ENCODE measurements at regions not wholly inside any gene's neighbourhood (a gene's known extent, or its start where the extent isn't known, plus 50 kb on each side); places are given as distances from the start of the nearest gene placed in this dataset.

DNA sequence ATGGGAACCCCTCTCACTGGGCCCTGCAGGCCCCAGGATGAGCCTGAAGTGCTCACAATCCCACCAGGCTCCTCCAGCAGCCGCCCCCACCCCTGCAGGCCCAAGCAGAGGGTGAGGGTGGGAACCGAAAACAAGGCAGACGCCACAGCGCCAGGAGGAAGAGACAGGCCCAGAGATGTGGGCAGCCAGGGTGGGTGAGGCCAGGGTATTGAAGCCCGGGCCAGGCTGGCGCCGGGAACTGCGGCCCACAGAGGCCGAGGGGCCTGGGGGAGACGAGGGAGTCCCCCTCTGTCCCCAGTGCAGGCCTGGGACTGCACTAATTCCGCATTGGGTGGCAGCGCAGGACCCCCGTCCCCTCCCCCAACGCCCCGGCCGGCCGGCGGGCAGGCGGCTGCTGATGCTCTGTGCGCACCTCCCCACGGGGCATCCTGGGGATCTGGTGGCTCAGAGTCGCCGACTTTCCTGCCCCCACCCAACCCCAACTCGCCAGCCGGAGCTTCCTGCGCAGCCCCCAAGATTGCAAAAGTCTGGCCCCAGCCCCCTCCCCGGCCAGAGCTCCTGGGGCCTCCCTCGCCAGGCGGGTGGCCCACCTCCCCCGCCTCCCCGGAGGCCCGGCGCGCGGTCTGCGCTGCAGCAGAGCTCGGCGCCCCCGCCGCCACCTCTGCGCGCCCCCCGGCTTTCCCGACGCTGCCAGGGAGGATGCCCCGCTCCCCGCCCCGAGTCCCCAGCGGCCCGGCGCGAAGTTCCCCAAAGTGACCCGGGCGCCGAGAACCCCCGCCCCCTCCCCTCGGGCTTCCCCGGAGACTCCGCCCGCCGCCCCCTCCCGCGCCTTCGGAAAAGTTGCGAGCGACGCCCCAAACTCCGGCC lies 107.8 kb downstream of the ENGASE start:
- ChIA-PET RAD21 (ENCODE audit: low non-redundant PET in 1 of 2, low total read pairs in 2 of 2, uncharacterized antibody in 2 of 2, unreplicated experiment in 2 of 2) (no interaction called here), CTCF (no interaction called here), POLR2A (no interaction called here)
- Histone ChIP-seq H3K9me3 (ENCODE audit: control insufficient read depth in 1 of 2, insufficient read depth in 1 of 2, low read depth in 1 of 2, low read length in 2 of 2) (no peaks in the 10 kb centered on the region), H3K27ac (ENCODE audit: low read depth, low read length) (no peak overlapping the region), H4K20me1 (ENCODE audit: insufficient read depth) (no peaks in the 10 kb centered on the region), H3K27me3 (ENCODE audit: insufficient read depth, low read length) (peaks cover 54% of the 10 kb centered on the region), H3K9me2 (ENCODE audit: insufficient read depth) (no peaks in the 10 kb centered on the region), H3K4me3 (replicated peaks in 1 of 2; ENCODE audit: low read depth in 1 of 2, low read length in 2 of 2) (no peak overlapping the region), H3K79me2 (ENCODE audit: insufficient read depth, low read length) (no peaks in the 10 kb centered on the region), H3K36me3 (ENCODE audit: control insufficient read depth in 1 of 2, insufficient read depth in 2 of 2, low read length in 2 of 2) (no peaks in the 10 kb centered on the region), H3K4me1 (ENCODE audit: control insufficient read depth in 1 of 2, insufficient read depth in 2 of 2, low read length in 2 of 2) (no peaks in the 10 kb centered on the region), H3K9ac (ENCODE audit: low read length) (no peak overlapping the region), H3K4me2 (ENCODE audit: low read length) (no peak overlapping the region), H2AFZ (ENCODE audit: low read depth, low read length, poor library complexity, severe bottlenecking) (no peak overlapping the region)
- intact Hi-C loops (cut with micrococcal nuclease), result no loop called here
- no peak for DNase-seq (ENCODE audit: low read depth, low spot score)
- BruUV-seq (replicated peaks), result no TSS peak
- TF ChIP-seq FOSL1 (IDR thresholded peaks at IDR 0.05; ENCODE audit: low read depth) (no peak), CTCF (IDR thresholded peaks at IDR 0.05 in 2 of 3, conservative IDR thresholded peaks at IDR 0.05 in 1 of 3; ENCODE audit: borderline replicate concordance in 1 of 3, insufficient read depth in 1 of 3, low read depth in 2 of 3, low read length in 2 of 3) (no peak), EZH2phosphoT487 (IDR thresholded peaks at IDR 0.05; ENCODE audit: borderline replicate concordance) (no peak), POLR2A (IDR thresholded peaks at IDR 0.05; ENCODE audit: borderline replicate concordance, extremely low read depth, insufficient read depth, insufficient read length) (no peak), JUND (IDR thresholded peaks at IDR 0.05) (no peak), SRF (IDR thresholded peaks at IDR 0.05; ENCODE audit: low read depth) (no peak), ZFX (IDR thresholded peaks at IDR 0.05) (no peak), ELF1 (IDR thresholded peaks at IDR 0.05; ENCODE audit: borderline replicate concordance, low read depth) (no peak), SP1 (IDR thresholded peaks at IDR 0.05; ENCODE audit: low read depth) (no peak)
- no peak for ATAC-seq
